T47D (cell line): ENCODE measurements at regions not wholly inside any gene's neighbourhood (a gene's known extent, or its start where the extent isn't known, plus 50 kb on each side); places are given as distances from the start of the nearest gene placed in this dataset.

Experiments used
- DNase-seq, 2 experiments: peaks; one replicate each; pipeline versions ENCODE4 v3.0.0 to v3.0.0-alpha.2; 2011 to 2012; ENCODE audit warnings: low read depth in 1 of 2, low spot score in 1 of 2
- JUND ChIP-seq: IDR thresholded peaks from 2 replicates; pipeline ENCODE4 v1.6.1; 2012; ENCODE audit warnings: low read depth
- in situ Hi-C: cut with HindIII; loops from 2 replicates; pipeline ENCODE4 v1.10.0; 2016; ENCODE audit warnings: low sequenced_read_pairs, low pct_unique_long_range_greater_than_20kb

DNA sequence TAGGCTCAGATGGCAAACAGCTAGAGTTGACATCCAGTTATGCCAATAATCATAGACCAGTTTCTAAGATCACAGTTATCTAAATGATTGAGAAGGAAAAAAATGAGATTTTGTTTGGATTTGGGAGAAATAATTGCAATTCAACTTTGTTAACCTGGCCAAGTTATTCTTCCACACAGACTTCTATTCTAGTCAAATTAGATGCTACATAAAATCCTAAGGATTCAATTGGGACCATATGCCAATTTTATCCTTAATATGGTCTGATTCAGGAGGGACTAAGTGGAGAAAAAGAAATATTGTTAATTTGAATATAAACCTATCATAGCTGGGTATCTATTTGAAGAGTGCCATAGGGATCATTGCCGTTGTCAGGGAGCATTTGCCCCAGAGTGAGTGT, 178.3 kb upstream of the SLC7A11 start:
- no peak for DNase-seq
- no peak for TF ChIP-seq JUND
- in situ Hi-C loops: no loop called here

DNA sequence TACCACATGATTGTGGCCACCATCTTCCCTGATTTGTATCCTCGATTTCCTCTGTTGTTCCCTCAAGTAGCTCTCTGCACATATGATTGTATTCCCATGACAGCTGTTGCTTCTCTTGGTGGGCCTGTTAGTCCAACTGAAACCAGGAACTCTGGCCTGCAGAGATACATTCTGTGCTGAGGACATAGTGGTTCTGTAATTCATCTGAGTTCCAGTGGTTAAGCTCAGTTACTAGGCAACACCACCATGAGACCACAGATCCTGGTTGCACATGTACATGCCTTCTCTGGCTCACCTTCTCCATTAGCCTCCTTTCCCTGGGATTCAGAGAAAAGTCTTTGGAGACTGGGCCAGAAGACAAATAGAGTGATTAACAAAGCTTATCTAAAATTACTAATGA, 172.1 kb upstream of the SLC7A11 start:
- TF ChIP-seq JUND: no peak
- in situ Hi-C loops: no loop called here
- no peak for DNase-seq

DNA sequence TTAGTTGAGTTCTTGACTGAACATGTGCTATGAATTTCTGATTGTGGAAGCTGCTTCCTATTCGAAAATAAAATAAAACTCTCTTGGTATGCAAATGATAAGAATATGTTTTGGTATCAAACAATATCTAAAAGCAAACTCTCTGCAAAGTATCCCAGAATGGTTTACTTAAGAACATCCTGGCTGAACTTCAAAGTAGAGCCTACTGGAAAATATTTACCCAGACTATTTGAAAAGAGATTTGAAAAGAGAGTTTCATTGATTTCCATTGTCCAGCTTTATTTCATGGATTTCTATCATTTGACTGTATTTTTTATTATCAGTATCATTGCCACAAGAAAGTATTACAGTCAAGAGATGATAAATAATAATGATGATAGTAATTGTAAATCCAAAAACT, 171.1 kb upstream of the SLC7A11 start:
- no peak for DNase-seq
- in situ Hi-C loops: no loop called here

DNA sequence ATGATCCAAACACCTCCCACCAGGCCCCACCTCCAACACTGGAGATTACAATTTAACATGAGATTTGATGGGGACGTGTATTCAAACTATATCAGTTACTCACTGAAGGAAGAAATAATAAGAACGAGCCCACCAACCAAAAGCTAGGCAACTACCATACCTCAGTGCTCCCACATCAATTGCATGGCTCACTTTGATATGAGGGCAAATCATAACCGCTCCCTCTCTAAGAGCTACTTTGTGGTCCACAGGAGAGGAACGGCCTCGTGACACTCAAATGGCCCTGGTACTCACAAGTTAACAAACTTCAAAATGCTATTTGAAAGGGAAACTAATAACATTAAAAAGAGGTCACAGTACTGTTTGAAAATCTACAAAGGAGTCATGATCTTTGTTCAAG, 170.7 kb upstream of the SLC7A11 start:
- no peak for TF ChIP-seq JUND
- no peak for DNase-seq
- in situ Hi-C loops: no loop called here

More for the DNA sequence above, 171.1 kb upstream of the SLC7A11 start:
- no peak for TF ChIP-seq JUND

DNA sequence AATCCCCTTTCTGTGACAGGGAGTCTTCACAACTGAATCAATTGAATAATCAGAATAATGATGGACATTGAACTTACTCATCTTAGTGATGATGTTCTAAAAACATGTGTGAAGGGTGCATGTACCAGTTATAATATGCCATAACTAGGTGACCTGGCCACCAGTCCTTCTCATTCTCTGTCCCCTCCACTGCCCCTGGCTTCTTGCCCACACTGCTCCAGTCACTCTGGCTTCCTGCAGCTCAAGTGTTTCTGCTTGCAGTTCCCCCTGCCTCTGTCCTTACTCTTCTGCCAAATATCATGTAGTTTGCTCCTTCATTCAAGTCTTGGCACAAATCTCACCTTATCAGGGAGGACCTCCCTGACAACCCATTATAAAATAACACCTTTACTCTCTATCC, 168.1 kb upstream of the SLC7A11 start:
- no peak for DNase-seq
- no peak for TF ChIP-seq JUND
- in situ Hi-C loops: no loop called here

DNA sequence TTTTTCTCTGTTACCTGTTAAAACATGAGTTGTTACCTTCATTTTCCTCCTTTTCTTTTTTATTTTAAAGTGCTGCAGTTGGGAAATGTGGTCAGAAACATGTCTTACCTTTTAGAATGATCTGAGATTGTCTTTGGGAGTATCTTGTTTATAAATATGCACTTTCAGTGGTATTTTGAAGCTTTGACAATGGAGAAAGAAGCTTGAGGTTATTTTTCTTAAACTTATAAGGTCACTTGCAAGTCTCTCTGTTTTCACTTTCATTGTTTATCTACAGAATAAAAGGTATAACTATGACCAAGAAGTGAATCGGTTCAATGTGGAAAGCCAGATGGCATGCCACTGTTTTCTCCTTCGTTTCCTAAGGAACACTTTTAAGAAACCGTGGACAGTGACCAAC, 167.5 kb upstream of the SLC7A11 start:
- DNase-seq: no peak

DNA sequence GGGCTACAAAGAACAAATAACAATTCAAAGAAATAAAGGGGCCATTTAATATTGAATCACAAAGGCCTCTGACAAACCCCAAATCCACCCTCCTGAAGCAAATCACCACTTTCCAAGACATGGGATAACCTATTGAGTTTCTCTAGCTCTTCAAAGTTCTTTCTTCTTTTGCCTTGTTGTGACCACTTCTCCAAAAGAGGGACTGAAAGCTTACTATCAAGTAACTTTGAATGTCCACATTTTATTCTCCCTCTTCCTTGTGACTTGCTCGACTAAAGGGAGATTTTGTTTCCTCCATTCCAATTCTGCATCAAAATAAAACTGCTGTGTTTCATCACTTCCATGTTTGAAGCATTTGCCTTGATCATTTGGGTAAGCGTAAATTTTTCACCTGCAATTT, 166.6 kb upstream of the SLC7A11 start:
- no peak for TF ChIP-seq JUND
- DNase-seq: no peak
- in situ Hi-C loops: no loop called here

More for the DNA sequence above, 167.5 kb upstream of the SLC7A11 start:
- in situ Hi-C loops: no loop called here
- no peak for TF ChIP-seq JUND

DNA sequence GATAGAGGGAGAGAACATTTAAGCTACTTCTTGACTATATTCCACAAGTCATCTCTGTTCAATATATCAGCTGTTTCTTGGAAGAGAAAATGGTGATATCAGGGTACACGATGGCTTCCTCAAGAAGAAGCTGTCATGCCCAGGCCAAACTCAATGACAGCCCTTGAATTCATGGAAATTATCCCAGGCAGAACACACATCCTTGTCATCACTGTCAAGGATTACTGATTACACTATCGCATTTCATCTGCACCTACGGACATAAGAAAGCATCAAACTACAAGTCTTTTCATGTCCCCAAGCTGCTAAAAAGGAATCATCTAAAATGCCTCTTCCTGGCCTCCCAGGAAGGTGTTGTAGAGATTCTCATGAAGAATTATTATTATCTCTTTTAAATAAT, 165.2 kb upstream of the SLC7A11 start:
- TF ChIP-seq JUND: no peak
- in situ Hi-C loops: no loop called here
- no peak for DNase-seq

DNA sequence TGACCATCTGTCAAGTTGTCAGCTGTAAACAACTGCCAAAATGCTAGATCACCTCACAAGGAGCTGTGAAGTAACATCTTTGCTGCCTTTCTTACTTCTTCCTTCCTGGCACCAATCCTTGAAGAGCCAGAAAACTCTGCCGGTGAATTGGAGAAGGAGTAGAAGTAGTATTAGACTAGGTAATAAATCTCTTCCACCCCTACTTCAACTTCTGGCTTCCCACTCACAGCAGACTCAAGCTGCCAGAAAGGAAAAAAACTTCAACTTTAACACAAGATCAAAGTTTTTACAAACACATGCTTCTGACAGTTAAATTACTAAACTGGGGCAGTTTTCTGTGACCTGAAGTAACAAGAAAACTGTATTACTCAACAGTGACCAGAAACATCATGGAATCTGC, 164.7 kb upstream of the SLC7A11 start:
- DNase-seq: no peak
- in situ Hi-C loops: no loop called here
- TF ChIP-seq JUND: no peak

DNA sequence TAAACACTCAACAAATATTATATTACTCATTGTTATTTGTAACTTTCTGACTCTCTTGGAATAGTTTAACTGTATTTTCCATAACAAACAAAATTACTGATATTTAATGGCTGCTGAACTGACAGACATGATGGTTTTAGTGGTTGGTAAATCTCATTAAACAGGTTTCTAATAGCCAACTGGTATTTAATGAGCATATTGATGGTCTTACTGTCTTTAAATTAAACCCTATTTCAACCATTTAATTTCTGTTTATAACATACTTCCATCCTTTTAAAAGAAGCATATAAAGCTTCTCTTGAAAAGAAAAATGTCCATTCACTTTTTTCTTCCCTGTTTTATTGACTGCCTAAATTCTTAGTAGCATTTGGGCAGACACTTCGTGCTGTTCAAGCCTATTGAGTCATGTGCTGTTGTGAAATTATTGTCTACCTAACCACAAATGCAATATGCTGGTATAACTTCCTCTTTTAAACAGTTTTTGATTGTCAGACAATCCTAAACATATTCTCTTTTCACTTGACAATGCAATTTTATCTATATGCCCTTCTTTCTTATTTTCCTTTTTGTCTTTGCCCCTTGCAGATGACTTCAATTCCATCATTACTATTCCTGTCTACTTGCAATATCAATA, 163.9 kb upstream of the SLC7A11 start:
- DNase-seq: no peak
- in situ Hi-C loops: no loop called here
- TF ChIP-seq JUND: no peak

DNA sequence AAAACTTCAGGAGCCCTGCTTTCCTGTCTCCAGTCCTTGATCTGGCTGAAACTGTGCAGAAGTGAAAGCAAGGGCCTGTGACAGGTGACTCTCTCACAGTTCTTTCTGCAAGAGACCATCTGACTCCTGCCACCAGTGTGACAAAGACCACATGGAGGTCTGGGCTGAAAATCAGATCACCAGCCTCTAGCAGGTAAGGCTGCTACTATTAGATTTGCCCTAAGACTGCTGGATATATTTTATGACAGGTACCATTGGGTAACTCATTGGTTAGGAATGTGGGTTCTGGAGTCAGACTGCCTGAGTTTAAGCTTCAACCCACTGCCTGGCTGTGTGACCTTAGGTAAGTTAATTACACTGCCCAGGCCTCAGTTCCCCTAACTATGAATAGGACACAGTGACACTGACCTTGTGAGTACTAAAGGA, 163.3 kb upstream of the SLC7A11 start:
- DNase-seq: no peak
- in situ Hi-C loops: no loop called here
- TF ChIP-seq JUND: no peak

DNA sequence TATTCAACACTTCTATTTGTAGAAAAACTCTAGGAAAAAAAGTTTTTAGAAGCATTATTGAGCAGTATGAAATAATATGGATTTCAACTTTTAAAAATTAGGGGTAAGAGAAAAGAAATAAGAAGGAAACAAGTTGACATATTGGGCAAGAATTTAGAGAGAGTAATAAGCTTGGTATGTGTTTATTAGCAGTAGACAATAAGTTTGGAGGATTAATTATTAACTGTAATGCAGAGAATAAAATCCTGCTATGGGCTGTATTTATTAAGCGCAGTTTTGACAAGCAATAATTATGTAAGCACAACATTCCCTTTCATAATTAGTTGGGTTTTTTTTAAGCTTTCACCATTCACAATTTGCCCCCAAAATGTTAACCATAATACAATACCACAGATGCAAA, 162.7 kb upstream of the SLC7A11 start:
- in situ Hi-C loops: no loop called here
- DNase-seq: no peak
- TF ChIP-seq JUND: no peak

DNA sequence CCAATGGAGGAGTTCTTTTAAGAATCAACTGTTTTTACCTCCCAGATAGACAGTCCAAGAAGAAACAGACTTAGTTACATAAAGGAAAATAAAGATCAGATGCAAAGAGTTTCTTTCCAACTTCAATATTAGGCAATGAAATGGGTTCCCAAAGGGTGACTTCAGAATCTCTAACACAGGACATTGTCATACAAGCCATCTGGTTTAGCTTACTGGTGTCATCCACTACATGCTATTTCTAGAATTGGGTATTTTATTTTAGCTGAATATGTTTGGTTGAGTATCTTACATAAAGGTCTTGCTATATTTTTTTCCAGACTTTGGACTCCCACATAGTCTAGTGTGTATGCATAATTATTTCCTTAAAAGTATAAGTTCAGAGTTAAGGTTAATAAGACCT, 162.1 kb upstream of the SLC7A11 start:
- TF ChIP-seq JUND: no peak
- in situ Hi-C loops: no loop called here
- no peak for DNase-seq

DNA sequence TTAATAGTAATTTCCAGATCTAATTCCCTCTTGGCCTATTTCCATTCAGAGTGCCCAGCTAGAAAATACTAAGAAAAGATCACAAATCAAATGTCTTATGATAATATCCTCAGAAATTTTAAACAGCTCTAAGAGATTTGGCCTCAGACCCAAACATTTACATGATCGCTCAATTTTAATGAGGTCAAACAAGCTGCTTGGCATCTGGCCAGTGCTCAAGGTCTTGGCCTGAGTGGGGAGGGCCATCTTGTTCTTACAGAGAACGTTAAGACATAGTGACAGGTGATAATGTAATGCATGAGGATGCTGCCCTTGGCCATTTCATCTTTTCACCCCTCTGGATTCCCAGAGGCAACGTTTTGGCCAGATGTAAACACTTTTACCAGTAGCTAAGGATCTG, 159.2 kb upstream of the SLC7A11 start:
- in situ Hi-C loops: no loop called here

More for the DNA sequence above, 159.2 kb upstream of the SLC7A11 start:
- no peak for DNase-seq
- no peak for TF ChIP-seq JUND
